Fibroblast of peridontal ligament (primary cell): ENCODE measurements at regions not wholly inside any gene's neighbourhood (a gene's known extent, or its start where the extent isn't known, plus 50 kb on each side); places are given as distances from the start of the nearest gene placed in this dataset.
"Not testable (repeated sequence)": the region's sequence is repeated elsewhere in the genome, so short reads cannot be mapped to it uniquely, and the experiment has no call there.

ENCODE experiments used
- DNase-seq: peaks from one replicate; pipeline ENCODE4 v3.0.0-alpha.2; 2010; ENCODE audit errors: extremely low read depth

GRCh38 chr5:166145107-166145506 lies 2146.3 kb upstream of the WWC1 start:
- not testable (repeated sequence) for DNase-seq

DNA sequence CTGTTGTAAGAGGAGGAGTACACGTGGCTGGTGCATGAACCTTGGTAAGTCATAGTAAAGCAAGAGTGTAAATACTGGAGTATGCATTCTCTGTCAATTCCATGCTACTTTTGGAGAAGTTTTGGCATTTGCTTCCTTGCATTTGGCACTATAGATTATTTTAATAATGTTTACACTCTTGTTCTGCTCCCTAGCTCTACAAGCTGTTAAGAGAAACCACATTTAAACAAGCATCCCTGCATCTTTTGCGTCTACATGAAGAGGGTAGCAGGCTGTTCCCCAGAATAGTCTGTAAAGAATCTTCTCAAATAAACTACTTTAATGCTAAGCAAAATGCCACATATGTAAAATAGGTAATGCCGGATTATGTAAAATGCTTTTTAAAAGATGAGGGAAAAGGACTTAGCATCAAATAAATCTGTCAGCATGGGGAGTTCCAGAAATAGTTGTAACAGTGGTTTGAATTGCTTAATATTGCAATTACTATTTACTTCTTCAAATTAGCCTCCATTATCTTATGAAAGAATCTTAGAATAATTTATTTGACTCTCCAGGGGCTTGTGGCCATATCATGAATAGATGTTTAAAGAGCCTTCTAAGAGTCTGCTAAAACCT lies 2127.3 kb upstream of the WWC1 start:
- no peak for DNase-seq

GRCh38 chr5:166165596-166165995 lies 2125.8 kb upstream of the WWC1 start:
- no peak for DNase-seq

- DNase-seq: no peak
Measured at GRCh38 chr5:166166071-166166470, 2125.4 kb upstream of the WWC1 start.

- DNase-seq: no peak
Measured at GRCh38 chr5:166172597-166172996, 2118.8 kb upstream of the WWC1 start.

- DNase-seq: no peak
Measured at GRCh38 chr5:166178411-166179080, 2112.9 kb upstream of the WWC1 start.

DNA sequence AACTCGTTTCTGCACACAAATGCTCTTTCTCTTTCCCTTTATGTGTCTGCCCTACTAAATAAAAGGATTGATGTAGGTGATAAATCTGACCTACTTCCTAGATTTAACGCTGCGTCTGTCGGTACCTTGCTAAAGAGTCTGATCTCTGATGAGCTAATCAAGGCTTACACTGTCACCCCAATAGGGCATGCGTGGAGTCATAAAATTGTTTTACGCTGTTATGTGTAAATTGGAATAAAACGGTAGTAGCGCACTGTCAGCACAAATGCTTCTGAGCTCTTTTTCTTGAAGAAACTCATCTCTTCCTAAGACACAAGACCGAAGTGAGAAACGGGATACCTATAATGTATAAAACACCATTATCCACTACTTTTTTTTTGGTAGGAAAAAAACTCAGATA lies 2106.3 kb upstream of the WWC1 start:
- DNase-seq: no peak

- DNase-seq: no peak
Measured at GRCh38 chr5:166188501-166189325, 2102.7 kb upstream of the WWC1 start.

DNA sequence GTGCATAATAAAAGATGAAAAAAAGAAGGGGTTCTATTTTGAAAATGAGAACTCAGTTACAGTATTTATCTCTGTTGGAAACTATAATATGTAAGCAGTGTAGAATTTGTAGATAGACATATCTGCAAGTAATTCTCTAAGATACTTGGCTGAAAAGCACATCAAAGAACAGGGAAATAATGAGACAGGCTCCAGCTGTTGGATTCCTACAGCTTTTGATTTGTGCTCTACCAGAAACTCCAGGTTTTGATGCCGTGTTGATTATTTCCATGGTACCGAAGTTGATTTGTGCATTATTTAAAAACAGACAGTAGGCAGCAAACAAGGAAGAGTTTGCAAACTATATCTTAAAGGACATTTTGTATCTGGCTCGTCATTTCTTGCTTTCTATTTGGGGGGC lies 2098.7 kb upstream of the WWC1 start:
- DNase-seq: no peak

GRCh38 chr5:166195981-166196380 lies 2095.5 kb upstream of the WWC1 start:
- DNase-seq: no peak

DNA sequence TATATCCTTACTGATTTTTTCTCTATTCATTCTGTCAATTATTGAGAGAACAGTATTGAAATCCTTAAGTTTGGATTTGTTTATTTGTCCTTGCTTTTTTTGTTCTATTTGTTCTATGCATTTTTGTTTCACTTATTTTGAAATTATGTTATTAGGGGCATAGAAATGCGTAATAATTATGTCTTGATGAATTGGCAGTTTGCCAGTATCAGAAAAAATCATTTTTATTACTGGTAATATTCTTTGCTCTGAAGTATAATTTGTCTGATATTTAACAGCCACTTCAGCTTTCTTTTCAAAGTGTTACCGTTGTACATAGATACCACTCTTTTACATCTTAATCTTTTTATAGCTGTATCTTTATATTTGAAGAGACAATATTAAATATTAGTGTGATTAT lies 2090.9 kb upstream of the WWC1 start:
- DNase-seq: no peak

GRCh38 chr5:166211640-166212039 lies 2079.8 kb upstream of the WWC1 start:
- no peak for DNase-seq

GRCh38 chr5:166236327-166236726 lies 2055.1 kb upstream of the WWC1 start:
- no peak for DNase-seq

- DNase-seq: no peak
Measured at GRCh38 chr5:166240705-166241104, 2050.7 kb upstream of the WWC1 start.

- DNase-seq: no peak
Measured at GRCh38 chr5:166245556-166245955, 2045.9 kb upstream of the WWC1 start.

DNA sequence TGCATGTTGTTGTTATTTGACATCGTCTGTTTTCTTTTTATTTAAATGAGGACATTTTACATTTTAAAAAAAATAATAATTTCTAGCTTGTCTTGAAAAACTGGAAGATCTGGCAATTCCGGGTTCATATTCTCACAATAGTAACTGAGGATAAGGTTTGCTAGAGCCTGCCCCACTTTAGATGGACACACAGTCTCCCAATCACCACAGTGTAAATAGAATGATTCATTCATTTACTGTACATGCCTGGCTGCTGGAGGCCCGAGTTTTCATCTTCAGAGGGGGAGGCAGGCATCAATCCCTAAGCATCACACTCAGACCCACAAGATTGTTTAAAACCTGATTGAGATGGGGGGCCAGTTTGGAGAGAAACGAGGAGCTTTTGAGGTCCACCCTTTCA lies 2039.7 kb upstream of the WWC1 start:
- DNase-seq: no peak

- DNase-seq: no peak
Measured at GRCh38 chr5:166257661-166258060, 2033.8 kb upstream of the WWC1 start.

DNA sequence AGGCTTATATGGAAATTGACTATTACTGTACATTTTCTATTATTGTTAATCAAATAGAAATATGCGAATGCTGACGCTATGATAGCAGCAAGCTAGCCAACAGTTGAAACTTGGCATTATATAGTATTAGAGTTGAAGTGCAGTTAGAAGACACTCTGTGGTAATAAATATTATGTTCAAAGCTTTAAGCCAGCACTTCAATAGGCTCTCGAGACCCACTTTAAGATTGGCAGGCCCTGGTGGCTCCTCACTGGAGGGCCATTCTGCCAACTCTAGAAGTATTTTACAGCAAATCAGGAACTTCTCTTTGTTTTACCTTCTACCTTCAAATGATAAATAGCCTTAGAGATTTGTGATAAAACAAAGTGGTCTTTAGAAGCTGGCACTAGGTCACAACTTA lies 2029.0 kb upstream of the WWC1 start:
- no peak for DNase-seq

- DNase-seq: no peak
Measured at GRCh38 chr5:166267907-166268306, 2023.5 kb upstream of the WWC1 start.

DNA sequence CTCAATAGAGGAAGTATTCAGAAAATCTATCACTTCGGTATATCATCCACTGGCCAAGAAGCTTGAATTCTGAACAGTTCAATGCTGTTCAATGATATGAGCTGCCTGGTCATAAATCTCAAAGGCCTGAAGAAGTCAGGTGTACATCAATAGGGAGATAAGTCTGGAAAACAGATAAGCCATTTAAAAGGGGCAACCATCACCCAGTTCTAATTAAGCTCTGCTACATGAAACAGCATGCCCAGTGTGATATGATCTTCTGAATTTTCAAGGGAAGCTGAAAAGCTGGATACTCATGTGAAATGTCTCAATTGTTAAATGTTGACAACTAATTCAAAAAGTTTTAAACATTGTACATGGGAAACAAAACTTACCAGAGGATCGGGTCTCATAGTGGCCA lies 2020.7 kb upstream of the WWC1 start:
- no peak for DNase-seq

DNA sequence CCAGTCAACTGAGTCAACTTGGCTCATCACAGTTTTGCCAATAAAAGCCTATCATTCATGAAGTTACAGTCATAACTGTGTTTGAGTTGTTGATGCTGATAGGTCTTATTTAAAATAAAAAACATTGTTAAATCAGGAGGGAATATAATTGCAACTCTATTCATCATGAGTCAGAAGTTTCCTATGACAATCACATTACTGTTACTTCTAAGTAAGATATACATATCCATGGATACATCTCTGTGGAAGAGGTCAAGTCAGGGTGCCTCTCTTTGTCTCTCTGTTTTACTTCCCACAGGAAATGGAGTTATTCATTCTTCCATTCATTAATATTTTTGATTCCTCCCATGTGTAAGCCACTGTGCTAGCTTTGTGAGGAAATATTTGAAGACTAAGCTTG lies 2015.4 kb upstream of the WWC1 start:
- DNase-seq: no peak

DNA sequence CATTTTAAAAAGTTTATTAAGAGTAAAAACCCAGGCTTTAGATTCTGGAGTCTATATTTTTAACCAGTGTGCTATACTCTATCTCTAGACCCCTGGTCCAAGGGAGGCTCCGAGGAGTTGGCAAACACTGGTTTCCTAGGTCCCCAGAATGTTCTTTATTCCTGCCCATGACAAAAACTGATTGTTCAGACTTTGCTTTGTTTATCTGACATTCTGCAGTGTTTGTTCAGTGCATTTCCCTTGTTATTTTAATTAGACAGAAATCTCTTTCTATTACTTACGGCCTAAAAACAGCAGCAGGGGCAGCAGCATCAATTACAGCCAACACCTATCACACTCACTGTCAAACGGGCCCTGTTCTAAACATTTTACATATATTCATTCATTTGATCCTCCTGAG lies 2011.6 kb upstream of the WWC1 start:
- no peak for DNase-seq

GRCh38 chr5:166281433-166281832 lies 2010.0 kb upstream of the WWC1 start:
- DNase-seq: no peak
